HG03108 (cell line): ENCODE measurements at regions not wholly inside any gene's neighbourhood (a gene's known extent, or its start where the extent isn't known, plus 50 kb on each side); places are given as distances from the start of the nearest gene placed in this dataset.
"Not testable (repeated sequence)": the region's sequence is repeated elsewhere in the genome, so short reads cannot be mapped to it uniquely, and the experiment has no call there.

ENCODE experiments used
- ATAC-seq: cut with Tn5 transposase; IDR thresholded peaks from one replicate; pipeline ENCODE4 v1.9.1; 2021; ENCODE audit warnings: moderate library complexity; ENCODE audit not compliant: unreplicated experiment

DNA sequence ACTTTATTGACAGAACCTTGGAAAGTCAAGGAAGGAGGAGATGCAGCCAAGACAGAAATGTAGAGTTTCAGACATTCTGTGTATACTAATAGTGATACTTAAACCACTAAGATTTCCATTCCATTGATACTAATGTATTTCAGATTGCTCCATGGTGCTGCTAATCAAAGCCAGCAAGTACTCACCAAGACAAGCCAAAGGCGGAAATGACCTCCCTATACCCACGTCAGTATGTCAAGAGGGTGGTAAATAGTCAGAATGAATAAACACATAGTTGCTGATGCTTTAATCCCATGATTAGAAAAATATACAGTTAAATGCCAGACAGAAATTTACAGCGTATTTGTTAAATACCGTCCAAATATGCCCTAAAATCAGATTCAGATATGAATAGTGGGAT, 417.8 kb upstream of the INTU start:
- no peak for ATAC-seq

DNA sequence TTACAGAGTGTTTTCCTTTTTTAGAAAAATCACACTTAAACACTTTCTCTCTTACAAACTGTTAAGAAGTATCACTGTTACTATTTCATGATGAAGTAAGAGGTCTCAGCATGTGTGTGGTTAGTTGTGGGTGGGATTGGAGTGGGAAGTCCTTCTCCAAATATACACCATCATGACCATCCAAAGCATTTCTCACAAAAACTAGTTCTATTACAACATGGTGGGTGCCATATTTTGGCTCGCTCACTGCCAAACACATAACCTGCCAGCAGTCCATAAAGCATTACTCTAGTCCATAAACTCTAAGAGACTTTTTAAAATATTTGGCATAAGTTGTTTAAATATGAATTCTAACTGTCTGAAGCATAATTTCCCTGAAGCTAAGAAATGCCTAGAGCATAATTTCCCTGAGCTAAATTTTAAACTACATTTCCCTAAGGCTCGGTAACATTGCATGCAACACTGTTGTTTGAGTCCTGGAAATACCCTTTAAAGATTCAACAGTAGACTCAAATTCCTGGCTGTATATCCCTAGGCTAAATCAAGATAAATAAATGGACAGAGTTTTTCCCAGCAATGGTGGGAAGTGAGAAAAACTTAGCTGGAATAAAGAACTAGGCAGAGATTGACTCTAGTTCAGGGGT, 415.0 kb upstream of the INTU start:
- no peak for ATAC-seq

DNA sequence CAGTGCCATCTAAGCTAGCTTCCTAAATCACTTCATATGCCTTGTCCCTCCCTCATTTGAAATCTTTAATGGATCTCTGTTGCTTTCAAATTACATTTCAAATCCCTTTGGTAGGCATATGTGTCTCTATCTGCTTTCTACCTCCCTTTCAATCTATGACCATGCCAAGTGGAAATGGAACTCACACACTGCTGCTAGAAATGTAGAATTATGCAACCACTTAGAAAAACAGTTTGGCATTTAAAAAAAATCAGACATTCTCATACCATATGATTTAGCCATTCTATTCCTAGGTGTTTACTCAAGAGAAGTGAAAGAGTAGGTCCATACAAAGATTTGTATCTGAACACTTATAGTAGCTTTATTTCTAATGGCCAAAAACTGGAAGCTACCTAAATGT, 413.5 kb upstream of the INTU start:
- no peak for ATAC-seq

DNA sequence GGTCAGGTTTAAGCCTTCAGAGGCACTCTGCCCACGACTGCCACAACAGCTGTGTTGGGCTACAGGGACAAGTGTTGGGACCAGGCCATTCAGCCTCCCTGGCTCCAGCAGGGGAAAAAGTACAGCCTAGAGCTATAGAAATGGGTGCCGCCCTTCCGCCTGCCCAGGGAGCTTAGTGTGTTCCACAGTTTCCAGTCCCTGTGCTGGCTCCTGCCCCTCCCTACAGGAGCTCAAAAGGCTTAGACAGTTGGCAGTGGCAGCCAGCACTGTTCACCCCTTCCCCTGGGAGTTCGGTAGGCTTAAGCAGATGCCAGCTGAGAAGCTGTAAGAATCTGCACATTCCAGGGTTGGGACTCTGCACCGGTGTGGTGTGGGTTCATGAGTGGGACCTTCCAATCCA, 408.2 kb upstream of the INTU start:
- no peak for ATAC-seq

DNA sequence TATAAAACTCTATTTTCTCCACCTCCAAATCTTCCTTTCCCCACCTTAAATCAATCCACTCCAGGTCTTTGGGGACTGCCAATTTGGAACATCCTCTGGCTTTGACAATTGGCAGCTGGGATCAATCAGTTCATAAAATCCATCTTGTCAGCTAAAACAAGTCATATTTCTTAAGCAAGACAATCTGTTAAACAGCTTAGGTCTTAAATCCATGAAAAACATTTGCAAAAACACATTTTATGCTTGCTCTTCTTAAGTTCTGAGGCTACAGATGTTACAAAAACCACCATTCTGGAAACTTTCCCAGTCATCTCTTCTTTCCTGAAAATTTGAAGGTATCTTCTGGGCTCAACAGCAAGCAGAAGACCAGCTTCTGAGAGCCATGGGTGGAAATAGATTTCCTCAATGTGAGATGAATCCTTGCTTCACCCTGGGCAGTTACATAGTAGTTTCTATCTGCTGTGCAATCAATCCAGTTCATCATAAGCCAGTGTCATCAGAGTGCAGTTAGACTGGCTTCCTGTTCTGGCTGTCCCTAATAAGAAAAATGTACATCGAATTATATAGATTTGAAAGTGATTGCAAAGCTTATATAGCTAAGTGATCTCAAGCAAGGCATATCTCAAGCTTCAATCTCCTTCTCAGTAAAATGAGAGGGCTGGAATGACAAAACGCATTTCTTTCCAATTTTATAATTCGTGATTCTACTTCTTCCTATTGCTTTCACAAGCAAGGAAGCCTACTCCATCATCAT, 402.7 kb upstream of the INTU start:
- ATAC-seq: no peak

DNA sequence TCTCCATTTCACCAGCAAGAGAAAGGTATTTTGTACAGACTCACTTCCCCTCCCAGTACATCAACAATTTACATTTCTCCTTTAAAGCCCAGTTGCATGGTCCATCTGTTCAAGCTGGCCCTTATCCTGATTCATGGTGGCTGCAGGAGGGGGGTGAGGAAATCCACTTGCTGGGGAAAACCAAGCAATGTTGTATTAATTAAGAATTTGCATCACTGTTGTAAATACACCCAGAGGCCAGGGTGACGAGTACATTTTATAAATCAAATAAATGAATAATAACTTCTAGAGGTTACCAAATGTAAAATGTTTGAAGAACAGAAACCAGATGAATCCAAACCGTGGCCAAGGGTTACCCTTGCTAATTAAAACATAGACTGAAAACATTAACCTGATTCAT, 395.9 kb upstream of the INTU start:
- ATAC-seq: no peak

DNA sequence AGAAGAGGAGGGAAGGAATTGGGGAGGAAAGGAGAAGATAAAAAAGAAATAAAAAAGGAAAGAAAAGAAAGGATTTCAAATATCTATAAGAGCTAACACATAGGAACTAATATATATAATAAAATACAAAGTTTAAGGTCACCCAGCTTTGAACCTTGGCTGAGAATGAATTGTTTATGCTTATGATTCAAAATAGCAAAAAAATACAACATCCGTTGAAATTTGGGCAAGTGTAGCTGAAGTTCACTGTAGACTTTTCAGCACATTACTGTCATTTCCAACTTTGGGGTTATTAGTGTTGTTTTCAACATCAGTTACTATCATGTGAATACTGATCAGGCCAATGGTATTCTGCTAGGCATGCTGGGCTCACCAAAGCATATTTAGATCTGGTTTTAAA, 395.2 kb upstream of the INTU start:
- ATAC-seq: no peak

DNA sequence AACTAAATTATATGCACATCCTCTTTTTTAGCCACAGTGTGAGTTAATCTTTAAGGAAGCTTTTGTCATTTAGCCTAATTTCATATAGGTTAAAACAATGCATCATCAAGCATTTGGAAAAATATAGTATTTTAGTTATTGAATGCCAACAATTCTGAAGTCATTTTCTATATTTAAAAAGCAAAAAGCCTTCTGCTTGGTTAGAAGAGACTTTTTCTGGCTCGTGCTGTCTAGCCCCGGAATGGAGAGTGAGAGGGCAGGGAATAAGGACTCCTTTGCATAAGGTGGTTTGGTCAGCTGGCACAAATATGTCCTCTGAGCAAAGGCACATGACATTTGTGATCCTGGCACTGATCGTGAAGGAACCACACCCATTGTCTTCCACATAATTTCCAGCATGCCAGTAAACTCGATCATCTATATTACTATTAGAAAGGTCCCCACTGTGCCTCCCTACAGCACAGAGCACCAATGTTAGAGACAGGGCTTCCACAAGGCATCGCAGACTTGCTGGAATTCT, 393.7 kb upstream of the INTU start:
- no peak for ATAC-seq

DNA sequence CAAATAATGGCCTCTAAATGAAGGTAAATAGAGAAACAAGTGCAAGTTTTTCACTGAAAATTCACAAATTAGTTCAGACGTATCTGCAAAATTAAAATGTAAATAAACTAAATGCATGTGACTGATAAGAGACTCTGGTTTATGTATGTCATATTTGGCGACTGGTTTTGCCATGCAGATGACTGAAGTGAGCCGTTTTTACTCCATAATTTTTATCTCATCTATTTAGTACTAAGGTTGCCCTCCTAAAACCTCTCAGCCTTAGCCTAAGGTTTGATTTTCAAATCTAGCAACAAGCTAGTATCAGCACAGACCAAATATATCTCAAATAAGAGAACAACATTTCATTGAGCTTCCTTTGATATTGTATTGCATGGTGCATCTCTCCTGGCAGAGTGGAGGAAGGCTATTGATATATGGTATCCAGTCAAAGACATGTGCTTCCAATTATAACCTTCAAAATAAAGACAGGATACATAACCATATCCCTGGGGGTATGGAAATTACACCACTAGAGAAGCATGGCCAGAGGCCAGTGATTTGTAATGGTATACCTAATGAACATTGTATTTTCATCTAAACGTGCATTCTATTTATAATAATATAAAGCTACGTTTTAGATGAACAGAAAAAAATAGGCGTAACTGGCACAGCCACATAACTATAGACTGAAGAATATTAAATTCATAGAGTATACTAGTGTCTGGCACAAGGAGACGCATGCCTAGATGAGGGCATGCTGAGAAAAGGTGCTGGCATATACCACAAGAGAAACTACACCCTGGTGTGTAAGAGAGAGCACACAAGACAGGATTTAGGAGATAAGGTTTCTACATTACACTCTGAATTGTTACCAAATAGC, 392.6 kb upstream of the INTU start:
- no peak for ATAC-seq

DNA sequence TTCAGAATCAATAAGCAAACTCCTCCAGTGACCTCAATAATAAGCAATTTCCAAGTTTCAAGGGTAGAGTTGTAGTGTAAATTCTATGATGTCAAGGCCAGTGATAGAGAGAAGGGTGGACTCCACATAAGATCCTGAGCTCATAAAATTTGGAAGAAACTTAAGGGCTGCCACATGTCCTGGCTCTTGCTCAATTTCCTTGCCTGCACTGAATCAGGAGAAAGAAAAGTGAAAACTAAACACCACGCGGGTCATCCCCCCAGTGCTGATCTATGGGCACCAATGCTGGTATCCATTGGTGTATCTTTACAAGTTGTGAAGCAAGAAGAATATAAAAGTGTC, 392.0 kb upstream of the INTU start:
- no peak for ATAC-seq

DNA sequence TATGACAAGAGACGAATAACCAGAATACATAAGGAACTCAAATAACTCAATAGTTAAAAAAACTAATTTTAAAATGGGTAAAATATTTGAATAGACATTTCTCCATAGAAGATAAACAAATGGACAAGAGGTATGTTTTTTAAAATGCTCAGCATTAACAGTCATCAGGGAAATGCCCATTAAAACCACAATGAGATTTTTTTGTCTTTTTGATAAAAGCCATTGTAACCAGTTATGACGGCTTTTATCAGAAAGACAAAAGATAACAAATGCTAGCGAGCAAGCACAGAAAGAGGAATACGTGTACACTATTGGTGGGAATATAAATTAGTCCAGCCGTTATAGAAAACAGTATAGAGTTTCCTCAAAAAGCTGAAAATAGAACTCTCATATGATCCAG, 388.2 kb upstream of the INTU start:
- ATAC-seq: no peak

DNA sequence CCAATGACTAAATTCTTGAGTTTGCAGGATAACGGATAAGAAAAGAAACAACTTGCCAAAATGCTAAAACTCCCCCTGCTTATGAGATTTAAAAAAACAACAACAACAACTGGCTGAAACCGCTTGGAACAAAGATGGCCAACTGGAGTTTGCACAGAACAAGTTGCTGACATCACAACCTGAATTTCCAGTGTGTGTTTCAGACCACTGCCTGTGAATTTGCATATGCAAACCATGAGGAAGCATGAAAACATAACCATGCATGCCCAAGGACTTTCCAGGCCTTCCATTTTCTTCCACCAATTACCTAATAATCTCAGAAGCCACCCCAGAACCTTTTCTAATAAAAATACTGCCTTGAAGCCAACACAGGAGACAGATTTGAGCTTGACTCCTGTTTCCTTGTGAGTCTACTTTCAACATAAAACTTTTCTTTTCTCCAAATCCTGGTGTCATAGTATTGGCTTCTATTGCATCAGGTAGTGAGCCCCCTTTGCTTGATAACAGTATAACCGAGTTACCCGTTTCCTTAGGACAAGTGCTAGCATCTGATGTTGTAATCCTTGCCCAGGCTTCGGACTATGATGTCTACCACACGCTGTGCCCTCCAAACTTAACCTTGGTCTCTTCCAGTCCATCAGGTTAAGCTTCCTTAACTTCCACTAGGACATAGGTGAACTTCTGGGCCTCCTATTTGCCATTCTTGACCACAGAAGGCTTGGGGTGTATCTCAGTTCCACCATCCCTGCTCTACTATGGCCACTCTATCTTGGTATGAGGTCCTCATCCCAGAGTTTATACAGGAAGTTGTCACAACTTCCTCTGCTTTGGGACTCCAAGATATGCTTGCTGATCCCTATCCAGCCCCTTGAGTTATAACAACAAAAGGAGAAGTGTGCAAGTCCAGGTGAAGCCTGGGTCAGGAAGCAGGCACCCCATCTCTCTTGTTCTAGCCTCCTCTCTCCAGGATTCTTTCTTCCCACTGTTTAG, 385.5 kb upstream of the INTU start:
- no peak for ATAC-seq

DNA sequence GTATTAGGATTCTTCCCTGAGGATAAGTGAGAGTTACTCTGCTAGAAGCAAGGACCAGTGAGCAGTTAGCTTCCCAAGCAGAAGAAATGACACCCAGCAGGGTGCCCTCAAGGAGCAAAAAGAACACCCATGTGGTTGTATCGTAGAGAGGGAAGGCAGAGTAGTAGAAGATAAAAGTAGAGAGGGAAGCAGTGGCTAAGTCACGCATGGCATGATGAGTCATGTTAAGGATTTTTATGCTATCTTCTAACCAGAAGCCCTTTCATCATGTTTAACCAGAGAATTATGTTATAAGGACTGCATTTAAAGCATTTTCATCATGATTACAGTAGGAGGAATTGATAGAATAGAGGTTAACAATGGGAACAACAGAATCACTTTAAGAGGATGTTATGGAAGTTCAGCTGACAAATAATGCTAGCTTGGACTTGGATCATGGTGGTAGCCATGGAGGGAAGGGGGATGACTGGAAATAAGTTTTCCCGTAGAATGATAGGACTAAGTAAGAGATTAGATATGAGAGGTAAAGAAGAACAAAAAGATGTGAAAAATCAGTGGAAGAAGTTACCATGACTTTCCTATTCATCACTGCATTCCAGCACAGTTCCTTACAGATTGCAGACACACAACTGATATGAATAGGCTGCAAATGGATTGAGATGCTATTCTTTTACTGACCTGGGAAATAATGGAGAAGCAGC, 383.5 kb upstream of the INTU start:
- no peak for ATAC-seq

DNA sequence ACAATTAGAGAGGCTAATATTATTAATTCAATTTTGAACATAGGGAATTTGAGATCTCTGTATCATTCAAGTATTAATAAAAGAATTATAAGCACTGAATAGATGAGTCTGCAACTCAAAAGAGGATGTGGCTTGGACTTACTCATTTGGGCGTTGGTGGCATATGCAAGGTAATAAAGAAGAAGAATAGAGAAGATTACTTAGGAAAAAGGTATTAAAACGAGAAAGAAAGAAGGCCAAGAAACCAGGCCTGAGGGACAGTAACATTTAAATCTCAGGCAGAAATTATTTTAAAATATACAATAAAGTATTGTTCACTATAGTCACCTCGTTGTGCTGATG, 383.0 kb upstream of the INTU start:
- ATAC-seq: no peak

DNA sequence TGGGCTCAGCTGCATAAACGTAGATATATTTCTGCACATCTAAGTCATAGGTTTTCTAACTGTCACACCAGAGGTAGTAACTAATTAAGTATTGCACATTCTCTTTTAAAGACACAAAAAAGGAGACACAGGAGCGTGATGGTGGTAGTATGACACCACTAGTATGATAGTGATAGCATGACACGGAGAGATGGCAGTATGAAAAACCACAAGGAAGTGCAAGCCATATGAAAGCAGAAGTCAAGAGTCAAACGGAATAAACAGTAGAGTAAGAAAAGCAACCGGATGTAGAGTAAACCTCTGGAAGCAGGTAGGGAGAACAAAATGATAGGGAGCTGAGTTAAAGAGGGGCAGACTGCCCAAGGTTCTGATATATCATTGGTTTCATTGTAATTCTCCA, 382.2 kb upstream of the INTU start:
- ATAC-seq: no peak

DNA sequence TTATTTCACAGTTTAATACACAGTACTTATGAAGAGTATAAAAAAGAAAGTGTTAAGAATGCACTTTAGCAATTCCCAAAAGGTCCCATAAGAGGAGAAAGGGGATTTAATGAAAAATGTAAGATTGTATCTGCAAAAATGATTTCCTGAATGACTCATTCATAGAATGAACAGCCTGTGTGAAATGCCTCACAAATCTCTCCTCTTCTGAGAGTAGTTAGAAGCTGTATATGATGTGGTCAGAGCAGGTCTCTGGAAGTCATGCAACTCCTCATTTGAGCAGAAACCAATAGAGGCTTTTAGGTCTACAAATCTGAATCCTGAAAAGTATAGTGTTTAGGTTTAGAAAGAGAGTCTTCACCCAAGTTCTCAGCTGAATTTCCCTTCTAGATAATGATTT, 381.3 kb upstream of the INTU start:
- ATAC-seq: no peak

DNA sequence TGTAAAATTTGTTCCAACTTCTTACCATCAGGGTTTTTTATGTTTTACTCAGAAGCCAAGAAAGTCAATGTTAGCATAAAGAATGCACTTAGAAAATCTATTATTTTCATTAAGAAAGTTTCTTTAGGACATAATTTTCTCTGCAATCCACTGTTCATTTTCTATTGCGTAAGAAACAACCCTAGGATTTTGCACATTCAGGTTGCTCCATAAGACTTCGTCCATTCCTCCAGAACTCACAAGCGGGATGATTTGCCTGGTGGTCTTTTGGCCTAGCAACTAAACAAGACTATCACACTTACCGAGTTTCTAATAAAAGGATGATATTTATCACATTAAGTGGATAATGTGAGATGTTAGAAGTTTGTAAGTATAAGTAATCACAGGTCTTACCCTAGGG, 376.3 kb upstream of the INTU start:
- ATAC-seq: no peak

DNA sequence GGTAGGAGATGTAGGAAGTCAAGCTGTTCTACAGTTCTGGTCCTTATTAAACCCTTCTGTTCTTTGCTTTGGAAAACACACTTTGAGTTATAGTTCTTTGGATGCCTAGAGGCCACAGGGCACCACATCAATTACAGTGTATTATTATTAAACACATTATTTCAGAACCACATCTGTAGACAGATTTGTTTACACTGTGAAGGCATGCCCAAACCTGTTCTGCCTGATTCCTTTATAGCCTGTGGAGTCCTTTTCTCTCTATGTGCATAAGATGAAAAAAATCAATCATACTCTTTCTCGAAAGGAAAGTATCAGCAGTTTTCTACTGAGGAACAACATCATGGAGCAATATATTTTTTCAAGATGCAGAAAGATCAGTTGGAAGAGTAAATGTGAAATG, 371.3 kb upstream of the INTU start:
- ATAC-seq: no peak

DNA sequence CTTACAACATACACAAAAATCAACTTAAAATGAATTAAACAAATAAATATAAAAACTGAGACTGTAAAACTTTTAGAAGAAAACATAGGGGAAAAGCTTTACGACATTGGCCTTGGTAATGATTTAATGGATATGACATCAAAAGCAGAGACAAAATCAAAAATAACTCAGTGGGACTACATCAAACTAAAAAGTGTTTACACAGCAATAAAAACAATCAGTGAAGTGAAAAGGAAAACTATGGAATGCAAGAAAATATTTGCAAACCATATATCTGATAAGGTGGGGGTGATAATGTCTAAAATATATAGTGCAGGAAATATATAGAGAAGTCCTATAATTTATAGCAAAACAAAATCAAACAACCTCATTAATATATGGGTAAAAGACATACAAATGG, 364.4 kb upstream of the INTU start:
- no peak for ATAC-seq

DNA sequence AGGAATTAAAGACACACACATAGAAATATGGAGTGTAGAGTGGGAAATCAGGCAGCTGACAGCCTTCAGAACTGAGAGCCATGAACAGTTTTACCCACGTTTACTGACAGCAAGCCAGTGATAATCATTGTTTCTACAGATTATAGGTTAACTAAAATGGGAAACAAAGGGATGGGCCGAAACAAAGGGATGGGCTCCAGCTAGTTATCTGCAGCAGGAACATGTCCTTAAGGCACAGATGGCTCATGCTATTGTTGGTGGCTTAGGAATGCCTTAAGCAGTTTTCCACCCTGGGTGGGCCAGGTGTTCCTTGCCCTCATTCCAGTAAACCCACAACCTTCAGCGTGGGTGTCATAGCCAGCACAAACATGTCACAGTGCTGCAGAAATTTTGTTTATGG, 355.7 kb upstream of the INTU start:
- ATAC-seq: not testable (repeated sequence)
